ENCODE measurements at regions not wholly inside any gene's neighbourhood (a gene's known extent, or its start where the extent isn't known, plus 50 kb on each side); places are given as distances from the start of the nearest gene placed in this dataset.

DNA sequence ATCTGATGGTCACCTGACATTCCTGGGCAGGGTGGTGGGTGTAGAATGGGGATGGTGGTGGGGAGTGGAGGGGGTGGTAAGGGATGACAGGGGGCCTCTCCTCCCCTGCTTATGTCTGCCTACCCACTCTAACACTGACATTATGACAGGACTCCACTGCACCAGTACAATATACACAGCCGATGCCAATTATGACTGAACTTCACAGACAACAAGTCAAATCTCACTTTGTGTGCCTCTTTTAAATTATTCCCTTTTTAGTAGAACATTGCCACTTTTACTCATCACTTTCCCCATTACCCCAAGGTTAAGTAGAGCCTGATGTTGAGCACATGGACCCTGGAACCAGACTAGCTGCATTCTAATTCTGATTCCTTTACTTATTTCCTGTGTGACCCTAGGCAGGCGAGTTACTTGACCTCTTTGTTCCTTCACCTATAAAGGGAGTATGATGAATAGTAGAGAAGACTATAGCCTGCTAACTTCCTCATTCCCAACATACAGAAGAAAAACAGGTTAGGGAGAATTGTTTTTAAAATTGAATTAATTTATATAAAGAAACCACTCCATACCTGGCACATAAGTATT is 464.7 kb downstream of the DMRT2 start:
- no peak for TF ChIP-seq POLR2AphosphoS5 (IDR thresholded peaks at IDR 0.05)
- no peak for TF ChIP-seq CTCF (IDR thresholded peaks at IDR 0.05)
